ENCODE measurements at regions not wholly inside any gene's neighbourhood (a gene's known extent, or its start where the extent isn't known, plus 50 kb on each side); places are given as distances from the start of the nearest gene placed in this dataset.
"Not testable (repeated sequence)": the region's sequence is repeated elsewhere in the genome, so short reads cannot be mapped to it uniquely, and the experiment has no call there.

DNA sequence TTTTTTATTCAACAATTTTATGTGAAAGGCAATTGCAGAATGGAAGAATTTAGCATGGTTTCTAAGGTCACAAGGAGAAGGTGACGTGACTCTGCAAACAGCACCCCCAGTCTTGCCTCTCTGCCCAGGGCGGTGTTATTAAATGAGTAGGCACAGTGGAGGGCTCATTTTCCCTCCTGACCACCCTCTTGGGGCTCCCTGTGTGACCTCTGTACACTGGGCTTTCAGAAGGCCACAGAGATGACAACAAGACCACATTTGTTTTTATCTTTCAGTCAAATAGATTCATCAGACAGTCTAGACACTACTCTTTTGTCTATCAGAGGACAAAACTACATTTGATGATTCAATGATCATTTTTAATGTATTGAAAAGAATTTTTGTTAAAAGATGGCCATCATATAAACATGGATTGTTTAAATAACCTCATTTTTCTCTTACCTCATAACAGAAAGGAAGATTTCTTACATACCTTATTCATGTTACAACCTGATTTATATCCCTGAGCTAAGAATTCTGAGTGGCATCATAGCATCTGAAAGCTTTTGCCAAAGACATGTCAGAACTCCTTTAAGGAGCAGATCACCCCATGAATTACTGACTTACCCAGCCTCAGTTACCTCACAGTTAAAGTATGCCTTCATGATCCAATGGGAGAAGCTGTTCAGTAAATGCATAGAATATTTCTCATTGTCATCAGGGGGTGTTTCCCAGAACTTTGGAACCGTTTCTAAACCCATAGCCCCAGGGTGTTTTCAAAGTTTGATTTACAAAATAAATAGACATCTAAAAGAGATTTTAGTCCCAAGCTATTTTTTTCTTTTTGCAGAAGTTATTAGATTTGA lies 184.0 kb upstream of the RFC3 start:
- DNase-seq = no peak

DNA sequence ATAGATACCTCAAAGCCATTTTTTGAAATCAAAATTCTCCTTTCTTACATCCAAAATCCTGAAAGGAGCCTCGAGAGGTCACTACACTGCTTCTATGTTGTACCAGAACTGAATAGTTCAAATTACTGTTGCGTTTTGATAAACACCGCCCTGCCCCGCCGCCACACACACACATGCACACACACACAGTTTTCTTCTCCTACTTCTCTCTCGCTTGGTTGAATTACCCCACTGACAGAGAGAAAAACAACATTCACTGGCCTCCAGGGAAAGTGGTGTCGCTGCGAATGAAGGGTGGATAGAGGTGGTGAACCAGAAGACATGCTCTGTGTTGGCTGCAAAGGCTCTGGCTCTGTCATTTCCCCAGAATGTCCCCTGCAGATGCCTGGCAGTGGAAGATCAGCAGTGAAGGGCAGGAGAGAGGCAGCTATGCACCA lies 183.4 kb upstream of the RFC3 start:
- DNase-seq = no peak

DNA sequence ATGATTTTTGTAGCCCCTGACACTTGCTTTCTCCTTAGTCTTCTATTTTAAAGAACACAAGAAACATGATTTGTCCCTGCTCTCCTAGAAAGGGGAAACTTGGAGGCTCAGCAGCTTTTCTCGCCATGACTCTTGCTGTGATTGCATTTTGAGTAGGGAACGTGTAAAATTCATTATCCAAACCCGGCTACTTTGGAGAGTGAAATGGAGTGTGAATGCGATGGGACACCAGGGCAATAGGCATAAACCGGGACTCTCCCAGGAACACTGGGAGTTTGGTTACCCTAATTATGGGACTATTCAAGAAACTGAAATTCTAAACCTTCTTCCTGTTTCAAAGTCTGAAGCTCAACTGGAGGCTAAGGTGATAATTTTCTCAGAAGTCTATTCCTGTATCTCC lies 181.7 kb upstream of the RFC3 start:
- DNase-seq = no peak

DNA sequence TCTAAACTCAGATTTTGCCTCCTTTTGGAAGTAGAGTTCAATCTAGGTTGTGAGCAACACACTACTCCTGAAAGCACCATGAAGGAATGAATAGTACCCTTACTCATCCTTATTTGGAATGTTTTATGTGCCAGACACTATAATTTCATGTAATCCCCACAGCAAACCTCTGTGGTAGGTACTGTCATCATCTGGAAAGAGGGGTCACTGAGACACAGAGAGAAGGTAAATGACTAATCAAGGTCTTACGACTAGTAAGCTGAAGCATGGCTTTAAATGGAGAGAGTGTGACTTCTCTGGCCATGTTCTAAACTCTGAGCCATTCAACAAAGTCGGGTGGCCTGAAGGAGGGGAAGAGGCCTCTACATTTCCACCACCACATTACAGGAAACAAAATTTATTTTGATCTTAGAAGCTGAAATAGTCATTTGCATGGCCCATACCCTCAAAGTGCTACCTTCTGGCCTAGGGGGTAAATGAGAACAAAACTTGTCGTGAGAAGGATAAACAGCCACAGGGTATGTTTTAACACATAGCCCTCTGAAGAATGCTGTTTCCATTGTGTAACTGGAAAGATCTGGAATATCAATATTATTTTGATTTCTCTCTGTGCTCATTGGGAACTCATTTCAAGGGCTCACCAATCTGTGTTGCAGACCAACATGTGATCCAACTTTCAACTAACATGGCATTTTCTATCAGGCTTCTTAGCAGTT lies 180.8 kb upstream of the RFC3 start:
- DNase-seq = no peak

DNA sequence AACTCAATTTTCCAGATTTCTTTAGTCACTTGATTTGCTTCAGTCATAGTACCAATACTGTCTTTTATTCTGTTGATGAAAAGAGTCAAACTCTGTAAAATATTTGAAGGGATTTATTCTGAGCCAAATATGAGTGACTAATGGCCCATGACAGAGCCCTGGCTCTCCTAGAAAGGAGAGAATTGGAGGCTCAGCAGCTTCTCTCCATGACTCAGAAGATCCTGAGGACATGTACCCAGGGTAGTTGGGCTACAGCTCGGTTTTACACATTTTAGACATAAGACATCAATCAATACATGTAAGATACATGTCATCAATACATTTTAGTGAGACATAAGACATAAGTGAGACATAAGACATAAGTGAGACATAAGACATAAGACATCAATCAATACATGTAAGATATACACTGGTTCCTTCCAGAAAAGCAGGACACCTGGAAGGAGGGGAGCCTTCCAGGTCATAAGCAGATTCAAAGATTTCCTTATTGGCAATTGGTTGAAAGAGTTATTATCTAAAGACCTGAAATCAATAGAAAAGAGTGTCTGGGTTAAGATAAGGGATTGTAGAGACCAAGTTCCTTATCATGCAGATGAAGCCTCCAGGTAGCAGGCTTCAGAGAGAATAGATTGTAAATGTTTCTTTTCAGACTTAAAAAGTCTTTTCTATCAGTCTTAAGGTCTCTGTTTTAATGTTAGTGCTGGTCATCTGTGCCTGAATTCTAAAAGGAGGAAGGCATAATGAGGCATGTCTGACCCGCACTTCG lies 179.8 kb upstream of the RFC3 start:
- no peak for DNase-seq

DNA sequence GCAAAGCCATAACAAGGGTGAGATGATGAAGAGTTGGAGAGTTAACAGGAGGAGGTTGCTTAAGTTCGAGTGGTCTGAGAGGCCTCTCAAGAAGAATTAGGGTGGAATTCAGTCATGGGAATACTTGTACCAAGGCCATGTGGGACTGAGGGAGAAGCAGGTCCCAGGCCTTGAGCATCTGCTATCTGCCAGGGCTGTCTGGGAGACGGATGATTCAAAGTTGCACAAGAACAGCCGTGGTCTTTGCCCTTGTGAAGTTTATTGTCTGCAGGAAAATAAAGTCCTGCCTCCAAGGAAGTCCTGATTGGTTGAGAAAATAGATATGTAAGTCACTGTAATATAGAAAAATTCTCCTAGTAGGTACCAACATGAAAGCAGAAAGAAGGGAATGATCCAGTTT lies 178.8 kb upstream of the RFC3 start:
- DNase-seq = no peak

DNA sequence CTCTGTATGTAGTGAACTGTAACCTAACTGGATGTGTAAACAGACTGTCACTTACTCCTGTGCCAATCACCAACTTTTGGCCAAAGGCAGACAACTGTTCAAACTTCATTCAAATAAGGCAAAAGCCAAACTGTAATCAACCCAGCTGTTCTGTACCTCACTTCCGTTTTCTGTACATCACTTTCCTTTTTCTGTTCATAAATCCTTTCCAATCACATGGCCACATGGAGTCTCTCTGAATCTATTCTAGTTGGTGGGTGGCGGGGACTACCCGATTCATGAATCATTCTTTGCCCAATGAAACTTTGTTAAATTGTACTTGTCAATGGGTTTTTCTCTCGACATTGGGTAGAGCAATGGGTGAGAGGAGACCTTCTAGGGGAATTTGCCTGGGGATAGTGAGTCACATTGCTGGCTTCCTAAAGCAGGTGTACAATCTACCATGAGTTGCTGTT lies 178.3 kb upstream of the RFC3 start:
- DNase-seq = no peak

DNA sequence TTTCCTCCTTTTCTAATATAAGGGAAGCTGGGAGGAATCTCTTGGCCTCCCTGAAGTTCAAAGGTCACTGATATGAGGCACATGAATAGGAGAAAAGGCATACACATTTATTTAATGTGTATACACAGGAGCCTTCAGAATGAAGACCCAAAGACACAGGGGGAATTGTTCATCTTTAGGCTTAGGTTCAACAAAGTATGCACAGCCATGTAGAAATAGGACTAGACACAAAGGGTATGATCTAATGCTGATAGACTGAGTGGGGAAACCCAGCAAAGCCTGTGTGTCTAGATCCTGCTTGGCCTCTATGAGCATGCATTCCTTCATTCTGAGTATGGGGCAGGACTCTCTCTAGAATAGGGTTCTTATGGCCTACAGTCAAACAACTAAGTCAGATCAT lies 177.1 kb upstream of the RFC3 start:
- no peak for DNase-seq

DNA sequence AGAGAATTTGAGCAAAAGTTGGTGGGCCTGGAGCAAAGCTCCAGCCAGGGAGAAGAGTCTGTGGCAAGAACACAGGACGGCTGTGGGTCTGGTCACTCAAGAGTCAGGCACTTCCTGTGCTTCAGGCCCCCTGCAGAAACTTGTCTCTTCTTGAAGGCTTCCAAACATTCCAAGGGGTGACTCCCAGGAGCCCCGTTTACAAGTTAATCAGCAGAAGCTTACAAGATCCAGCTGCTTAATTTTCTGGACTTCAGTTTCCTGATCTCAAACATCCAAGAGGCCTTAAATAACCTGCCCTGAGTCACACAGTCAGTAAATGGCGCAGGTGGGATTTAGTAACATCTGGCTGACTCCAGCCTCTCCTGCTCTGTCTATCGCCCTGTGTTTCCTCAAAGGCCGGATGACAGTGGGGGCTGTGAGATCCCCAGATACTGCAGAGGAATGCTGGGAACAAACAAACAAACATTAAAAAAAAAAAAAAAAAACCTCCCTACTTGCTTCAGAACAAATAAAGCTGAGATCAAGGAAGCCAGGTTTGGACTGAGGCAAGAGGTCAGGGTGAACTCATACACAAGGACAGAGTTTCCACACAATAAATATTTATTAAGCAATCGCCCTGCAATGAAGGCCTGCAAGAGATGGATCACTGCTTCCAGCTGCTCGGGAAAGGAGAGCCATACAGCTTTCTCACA lies 175.4 kb upstream of the RFC3 start:
- no peak for DNase-seq

DNA sequence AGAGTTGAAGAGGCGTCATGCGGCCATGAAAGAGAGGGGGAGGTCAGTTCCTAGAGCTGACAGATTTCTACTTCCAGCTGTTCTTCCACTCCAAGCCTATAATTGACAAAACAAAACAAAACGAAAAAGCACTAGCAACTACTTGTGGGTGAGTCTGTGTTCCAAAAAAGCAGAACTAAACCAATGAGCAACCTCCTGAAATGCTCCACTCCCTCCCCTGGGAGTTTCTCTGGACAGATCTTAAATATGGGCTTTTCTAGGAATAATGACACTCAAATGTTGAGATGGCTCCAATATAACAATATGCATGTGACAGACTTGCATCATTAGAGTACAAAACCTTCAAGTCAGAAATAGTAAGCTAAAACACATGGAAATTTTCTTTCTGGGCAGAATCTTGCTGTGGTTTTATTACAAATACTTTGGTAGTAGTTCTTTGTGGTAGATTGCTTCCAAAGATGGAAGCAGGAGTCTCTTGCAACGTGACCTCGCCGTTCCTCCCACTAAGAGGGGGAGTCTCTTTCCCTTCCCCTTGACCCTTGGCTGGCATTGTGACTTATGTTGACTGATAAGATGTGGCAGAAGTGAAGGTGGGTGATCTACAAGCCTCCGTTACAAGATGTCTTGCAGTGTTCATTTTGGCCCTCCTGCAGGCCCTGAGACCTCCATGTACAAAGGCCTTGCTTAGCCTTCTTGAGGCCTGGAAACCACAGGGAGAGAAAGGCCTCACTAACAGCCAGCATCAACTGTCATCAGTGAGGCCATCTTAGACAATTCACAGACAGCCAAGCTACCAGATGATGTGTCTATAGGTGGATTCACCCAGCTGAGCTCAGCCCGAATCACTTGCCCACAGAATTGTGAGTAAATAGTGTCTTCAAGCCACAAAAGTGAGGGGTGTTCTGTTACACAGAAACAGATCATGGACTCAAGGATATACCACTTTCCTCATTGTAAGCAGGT lies 173.1 kb upstream of the RFC3 start:
- DNase-seq = no peak

DNA sequence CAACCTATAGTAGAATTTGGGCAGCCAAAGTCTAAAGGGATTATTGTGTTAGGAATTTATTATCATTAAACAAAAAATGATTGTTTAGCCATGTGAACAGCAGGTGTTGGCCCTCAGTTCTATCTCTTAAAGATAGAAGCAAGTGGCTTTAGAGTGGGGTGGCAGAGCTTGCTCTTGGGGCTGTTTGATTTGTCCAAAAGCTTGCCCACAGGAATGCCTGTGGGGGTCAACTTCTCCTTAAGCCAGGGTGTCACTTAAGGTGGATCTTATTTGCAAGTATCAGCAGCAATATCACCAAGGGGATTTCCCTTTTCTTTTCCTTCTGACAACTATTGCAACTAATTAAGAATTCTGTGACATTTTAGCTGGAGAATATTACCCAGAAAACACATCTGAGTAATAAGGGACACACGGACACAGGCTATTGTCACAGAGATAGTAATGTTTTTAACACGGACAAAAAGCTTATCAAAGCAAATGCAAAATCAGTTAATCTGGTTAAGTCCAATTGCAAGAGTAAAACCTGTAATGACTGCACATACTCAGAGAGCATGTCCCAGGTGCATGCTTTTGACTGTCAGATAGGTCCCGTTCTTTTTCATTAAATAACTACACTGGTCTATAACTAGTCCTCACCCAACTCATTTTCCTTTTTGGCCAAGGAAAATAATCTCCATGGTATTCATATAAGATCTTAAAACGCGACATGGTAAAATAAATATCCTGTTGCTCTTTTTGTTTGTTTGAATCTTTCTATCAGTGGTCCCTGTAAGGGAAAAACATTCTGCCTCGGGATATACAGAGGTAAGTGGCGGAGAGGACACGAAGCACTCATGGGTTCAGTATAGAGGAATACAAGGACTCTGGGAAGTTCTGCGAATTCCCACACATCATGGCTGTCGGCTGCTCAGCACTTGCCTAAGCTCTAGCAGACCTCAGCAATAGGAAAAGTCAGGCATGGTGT lies 172.1 kb upstream of the RFC3 start:
- no peak for DNase-seq

DNA sequence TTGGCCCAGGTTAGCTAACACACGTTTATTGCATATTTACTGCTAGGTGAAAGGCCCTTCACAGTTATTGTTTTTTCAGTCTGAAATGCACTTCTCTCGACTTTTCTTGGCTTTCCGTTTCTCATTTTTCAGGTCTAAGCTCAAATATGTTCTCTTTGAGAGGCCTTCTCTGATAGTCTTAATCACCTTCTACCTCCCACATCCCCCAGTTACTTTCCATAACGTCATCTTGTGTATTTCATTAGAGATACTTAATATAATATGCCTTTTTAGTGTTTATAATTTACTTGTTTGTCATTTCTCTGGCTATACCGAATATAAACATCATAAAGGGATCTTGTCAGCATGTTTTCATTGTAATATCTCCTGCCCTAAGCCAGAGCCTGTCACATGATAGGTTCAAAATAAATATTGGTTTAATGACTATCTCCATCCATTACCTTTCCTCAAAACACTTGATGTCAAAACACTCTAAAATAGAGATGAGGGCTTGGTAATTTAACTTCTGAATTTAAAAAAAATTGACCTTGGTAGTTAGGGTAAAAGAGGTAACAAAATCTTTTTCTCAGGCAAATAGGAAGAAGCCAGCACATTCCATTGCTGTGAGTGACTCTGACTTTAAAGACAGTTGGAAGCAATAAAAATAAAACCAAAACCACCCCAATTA lies 168.6 kb upstream of the RFC3 start:
- DNase-seq = no peak

DNA sequence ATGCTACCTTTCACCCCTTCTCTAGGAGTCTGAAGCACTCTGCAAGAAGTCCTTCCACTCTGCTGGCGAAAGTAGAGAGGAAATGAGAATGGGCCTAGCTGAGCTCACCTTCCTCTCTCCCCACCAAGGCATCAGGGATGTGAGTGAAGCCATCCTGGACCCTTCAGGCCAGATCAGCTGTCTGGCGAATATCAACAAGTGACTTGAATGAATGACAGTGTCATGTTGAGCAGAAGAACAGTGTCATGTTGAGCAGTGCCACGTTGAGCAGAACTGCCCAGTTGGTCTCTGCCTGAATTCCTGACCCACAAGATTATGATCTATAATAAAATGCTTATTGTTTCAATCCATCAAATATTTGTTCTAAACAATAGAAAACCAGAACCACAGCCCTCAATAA lies 166.2 kb upstream of the RFC3 start:
- DNase-seq = no peak

DNA sequence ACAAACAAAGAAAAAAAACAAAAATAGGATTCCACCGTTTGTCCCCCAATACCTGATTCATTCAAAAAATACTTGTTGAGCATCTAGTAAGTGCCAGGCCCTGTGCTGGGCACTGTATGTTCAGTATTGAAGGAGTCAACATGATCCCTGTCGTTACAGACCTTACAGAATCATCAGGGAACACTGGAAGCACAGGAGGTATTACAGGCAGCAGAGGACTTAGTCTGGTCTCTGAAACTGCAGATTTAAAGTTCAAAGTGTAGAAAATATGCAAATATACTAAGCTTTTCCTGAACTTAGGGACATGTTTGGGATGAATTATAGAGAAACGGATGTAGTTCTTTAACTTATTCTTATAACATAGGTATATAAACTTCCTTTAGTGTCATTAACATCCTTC lies 160.7 kb upstream of the RFC3 start:
- no peak for DNase-seq

DNA sequence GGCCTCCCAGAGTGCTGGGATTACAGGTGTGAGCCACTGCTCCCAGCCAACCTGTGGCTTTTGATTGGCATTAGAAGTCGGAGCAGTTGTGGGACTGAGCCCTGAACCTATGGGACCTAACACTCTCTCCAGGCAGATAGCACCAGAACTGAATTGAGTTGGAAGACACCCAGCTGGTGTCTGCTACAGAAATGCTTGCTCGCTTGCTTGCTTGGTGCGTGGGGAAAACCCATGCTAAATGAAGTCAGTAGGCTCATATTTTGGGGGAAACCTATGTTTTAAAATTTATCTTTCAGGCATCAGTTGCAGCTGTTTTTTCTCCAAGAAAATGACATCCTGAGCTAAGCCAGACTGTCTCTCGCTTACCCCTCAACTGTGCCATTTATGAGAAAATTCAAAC lies 158.5 kb upstream of the RFC3 start:
- DNase-seq = no peak

DNA sequence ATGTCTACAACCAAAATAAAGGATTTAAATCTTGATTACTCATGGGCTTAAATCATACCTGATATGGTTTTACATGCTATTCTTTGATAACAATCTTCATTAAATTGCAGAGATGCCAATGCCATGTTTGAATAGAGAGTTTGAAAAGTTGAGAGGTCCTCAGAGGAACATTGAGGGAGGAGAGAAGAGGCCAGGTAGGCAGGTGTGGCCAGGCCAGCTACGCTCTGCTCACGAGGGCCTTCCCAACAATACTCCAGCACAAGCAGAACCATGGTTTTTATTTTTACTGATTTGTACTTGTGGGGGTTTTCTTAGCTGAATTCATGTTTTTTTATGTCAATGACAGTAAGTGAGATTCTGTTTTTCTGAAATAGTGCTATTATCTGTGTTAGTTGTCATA lies 158.1 kb upstream of the RFC3 start:
- no peak for DNase-seq

DNA sequence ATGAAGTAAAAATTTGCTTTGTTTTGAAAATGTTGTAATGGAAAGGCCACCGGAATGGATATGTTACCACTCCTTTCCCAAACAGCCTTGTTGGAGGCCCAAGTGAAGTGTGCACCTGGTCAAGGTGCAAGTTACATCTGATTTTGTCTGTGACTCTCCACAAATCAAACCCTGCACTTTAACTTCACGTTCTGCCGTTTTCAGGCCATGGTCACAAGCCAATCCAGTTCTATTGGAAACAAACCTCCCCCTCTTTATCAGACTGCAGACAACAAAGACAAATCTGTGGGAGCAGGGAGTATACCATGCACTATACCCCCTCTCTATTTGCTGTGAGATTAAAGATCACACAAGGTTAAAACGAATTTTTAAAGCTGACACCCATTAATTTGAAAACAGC lies 155.6 kb upstream of the RFC3 start:
- DNase-seq = no peak

DNA sequence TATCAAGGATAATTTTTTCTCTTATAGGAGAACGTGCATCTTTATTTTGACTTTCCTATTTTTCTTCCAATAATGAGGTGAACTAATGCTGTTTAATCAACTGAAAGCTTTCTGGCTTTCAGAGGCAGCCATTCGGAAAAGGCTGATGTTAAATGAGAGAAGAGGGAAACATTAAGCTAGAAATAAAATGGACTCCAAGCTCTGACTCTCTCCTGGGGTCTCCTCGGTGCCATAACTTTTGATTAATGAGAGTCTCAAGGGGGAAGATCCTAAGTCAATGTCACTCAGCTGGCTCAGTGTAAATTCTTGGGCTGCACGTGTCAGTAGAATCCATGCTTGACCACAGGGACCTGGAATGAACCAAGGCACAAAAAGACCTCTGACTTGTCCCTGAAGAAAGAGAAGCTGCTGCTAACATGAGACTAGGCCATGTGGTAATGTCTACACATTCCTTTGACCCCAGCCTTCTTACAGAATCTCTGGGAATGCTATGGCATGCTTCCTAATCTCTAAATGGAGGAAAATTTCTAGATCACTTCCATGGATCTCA lies 152.2 kb upstream of the RFC3 start:
- no peak for DNase-seq

DNA sequence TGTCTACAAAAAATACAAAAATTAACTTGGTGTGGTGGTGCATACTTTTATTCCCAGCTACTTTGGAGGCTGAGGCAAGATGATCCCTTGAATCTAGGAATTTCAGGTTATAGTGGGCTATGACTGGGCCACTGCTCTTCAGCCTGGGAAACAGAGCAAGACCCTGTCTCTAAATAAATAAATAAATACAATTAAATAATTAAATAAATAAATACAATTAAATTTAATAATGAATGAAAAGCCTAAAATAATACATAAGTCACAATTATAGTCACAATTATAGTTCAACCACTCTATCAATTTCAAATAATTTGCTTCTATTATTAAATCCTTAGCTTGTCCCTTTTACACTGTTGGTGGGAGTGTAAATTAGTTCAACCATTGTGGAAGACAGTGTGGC lies 146.4 kb upstream of the RFC3 start:
- DNase-seq = no peak

DNA sequence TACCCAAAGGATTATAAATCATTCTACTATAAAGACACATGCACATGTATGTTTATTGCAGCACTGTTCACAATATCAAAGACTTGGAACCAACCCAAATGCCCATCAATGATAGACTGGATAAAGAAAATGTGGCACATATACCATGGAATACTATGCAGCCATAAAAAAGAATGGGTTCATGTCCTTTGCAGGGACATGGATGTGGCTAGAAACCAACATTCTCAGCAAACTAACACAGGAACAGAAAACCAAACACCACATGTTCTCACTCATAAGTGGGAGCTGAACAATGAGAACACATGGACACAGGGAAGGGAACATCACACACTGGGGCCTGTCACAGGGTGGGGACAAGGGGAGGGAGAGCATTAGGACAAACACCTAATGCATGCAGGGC lies 145.9 kb upstream of the RFC3 start:
- DNase-seq = not testable (repeated sequence)
